Large intestine (tissue), 3 donors: ENCODE measurements at regions not wholly inside any gene's neighbourhood (a gene's known extent, or its start where the extent isn't known, plus 50 kb on each side); places are given as distances from the start of the nearest gene placed in this dataset.

ENCODE experiments used
- DNase-seq, 2 donors: peaks; one replicate each; pipeline versions ENCODE4 v3.0.0 to v3.0.0-alpha.2; 2013
- H3K27ac ChIP-seq: one replicate; pipeline ENCODE4 v1.5.1; 2013; ENCODE audit warnings: low read length
- H3K27me3 ChIP-seq: 2 replicates; pipeline ENCODE4 v1.6.1; 2013; ENCODE audit warnings: low read length; ENCODE audit not compliant: control insufficient read depth, insufficient read depth
- H3K36me3 ChIP-seq: 2 replicates; pipeline ENCODE4 v1.6.1; 2013; ENCODE audit warnings: low read length; ENCODE audit not compliant: control insufficient read depth, insufficient read depth
- H3K4me1 ChIP-seq: one replicate; pipeline ENCODE4 v1.6.1; 2013; ENCODE audit warnings: low read length; ENCODE audit not compliant: control insufficient read depth, insufficient read depth
- H3K4me3 ChIP-seq: one replicate; pipeline ENCODE4 v1.5.1; 2013; ENCODE audit warnings: low read length
- H3K9me3 ChIP-seq: one replicate; pipeline ENCODE4 v1.6.1; 2013; ENCODE audit warnings: mild to moderate bottlenecking, low read depth, low read length, moderate library complexity; ENCODE audit not compliant: control insufficient read depth
- WGBS: methylation state at CpG from one replicate; pipeline ENCODE4 v1.1.5; 2013; ENCODE audit warnings: low lambda C conversion rate; ENCODE audit not compliant: insufficient coverage; 5-methylcytosine and 5-hydroxymethylcytosine counted together

- Histone ChIP-seq H3K27me3 (no peaks in the 10 kb centered on the region), H3K9me3 (no peaks in the 10 kb centered on the region), H3K36me3 (no peaks in the 10 kb centered on the region), H3K27ac (no peak overlapping the region), H3K4me3 (no peak overlapping the region), H3K4me1 (no peaks in the 10 kb centered on the region)
- DNase-seq: no peak
- WGBS: 92% methylated on average over 3 of the region's 3 CpGs
Observed at GRCh38 chr3:80158332-80158731, 390.5 kb upstream of the ROBO1 start.

GRCh38 chr3:80157546-80157945 is 389.7 kb upstream of the ROBO1 start:
- H3K27me3 ChIP-seq: no peaks in the 10 kb centered on the region
- no peak overlapping the region for H3K4me3 ChIP-seq
- DNase-seq: no peak
- H3K4me1 ChIP-seq: no peaks in the 10 kb centered on the region
- H3K36me3 ChIP-seq: no peaks in the 10 kb centered on the region
- no peaks in the 10 kb centered on the region for H3K9me3 ChIP-seq
- no peak overlapping the region for H3K27ac ChIP-seq
- 100% methylated on average over 1 of the region's 2 CpGs for WGBS

GRCh38 chr3:80152692-80153091 is 384.9 kb upstream of the ROBO1 start:
- no CpG with 5 or more reads among the region's 3 CpGs for WGBS
- H3K27me3 ChIP-seq: no peaks in the 10 kb centered on the region
- no peak for DNase-seq
- no peak overlapping the region for H3K4me3 ChIP-seq
- no peak overlapping the region for H3K27ac ChIP-seq
- no peaks in the 10 kb centered on the region for H3K9me3 ChIP-seq
- no peaks in the 10 kb centered on the region for H3K36me3 ChIP-seq
- H3K4me1 ChIP-seq: no peaks in the 10 kb centered on the region

GRCh38 chr3:80142714-80143113 is 374.9 kb upstream of the ROBO1 start:
- no peak overlapping the region for H3K27ac ChIP-seq
- H3K4me3 ChIP-seq: no peak overlapping the region
- H3K27me3 ChIP-seq: no peaks in the 10 kb centered on the region
- H3K4me1 ChIP-seq: no peaks in the 10 kb centered on the region
- no peaks in the 10 kb centered on the region for H3K9me3 ChIP-seq
- no peak for DNase-seq
- WGBS: 100% methylated on average over 2 of the region's 4 CpGs
- no peaks in the 10 kb centered on the region for H3K36me3 ChIP-seq

- DNase-seq: no peak
- H3K4me1 ChIP-seq: no peaks in the 10 kb centered on the region
- H3K4me3 ChIP-seq: no peak overlapping the region
- H3K27me3 ChIP-seq: no peaks in the 10 kb centered on the region
- WGBS: 83% methylated on average over 1 of the region's 2 CpGs
- no peaks in the 10 kb centered on the region for H3K9me3 ChIP-seq
- no peak overlapping the region for H3K27ac ChIP-seq
- no peaks in the 10 kb centered on the region for H3K36me3 ChIP-seq
Observed at GRCh38 chr3:80141557-80141956, 373.8 kb upstream of the ROBO1 start.

GRCh38 chr3:80116281-80116680 is 348.5 kb upstream of the ROBO1 start:
- Histone ChIP-seq H3K27me3 (no peaks in the 10 kb centered on the region), H3K9me3 (no peaks in the 10 kb centered on the region), H3K27ac (no peak overlapping the region), H3K4me3 (no peak overlapping the region), H3K4me1 (no peaks in the 10 kb centered on the region), H3K36me3 (no peaks in the 10 kb centered on the region)
- DNase-seq: no peak
- WGBS: no CpG with 5 or more reads among the region's 3 CpGs

GRCh38 chr3:80114694-80115093 is 346.9 kb upstream of the ROBO1 start:
- Histone ChIP-seq H3K4me3 (no peak overlapping the region), H3K9me3 (no peaks in the 10 kb centered on the region), H3K27me3 (no peaks in the 10 kb centered on the region), H3K36me3 (no peaks in the 10 kb centered on the region), H3K4me1 (no peaks in the 10 kb centered on the region), H3K27ac (no peak overlapping the region)
- WGBS: 100% methylated on average over 1 of the region's 1 CpG
- no peak for DNase-seq

- Histone ChIP-seq H3K27me3 (no peaks in the 10 kb centered on the region), H3K9me3 (no peaks in the 10 kb centered on the region), H3K4me1 (no peaks in the 10 kb centered on the region), H3K27ac (no peak overlapping the region), H3K4me3 (no peak overlapping the region), H3K36me3 (no peaks in the 10 kb centered on the region)
- WGBS: 80% methylated on average over 1 of the region's 1 CpG
- no peak for DNase-seq
Observed at GRCh38 chr3:80113331-80113730, 345.5 kb upstream of the ROBO1 start.

DNA sequence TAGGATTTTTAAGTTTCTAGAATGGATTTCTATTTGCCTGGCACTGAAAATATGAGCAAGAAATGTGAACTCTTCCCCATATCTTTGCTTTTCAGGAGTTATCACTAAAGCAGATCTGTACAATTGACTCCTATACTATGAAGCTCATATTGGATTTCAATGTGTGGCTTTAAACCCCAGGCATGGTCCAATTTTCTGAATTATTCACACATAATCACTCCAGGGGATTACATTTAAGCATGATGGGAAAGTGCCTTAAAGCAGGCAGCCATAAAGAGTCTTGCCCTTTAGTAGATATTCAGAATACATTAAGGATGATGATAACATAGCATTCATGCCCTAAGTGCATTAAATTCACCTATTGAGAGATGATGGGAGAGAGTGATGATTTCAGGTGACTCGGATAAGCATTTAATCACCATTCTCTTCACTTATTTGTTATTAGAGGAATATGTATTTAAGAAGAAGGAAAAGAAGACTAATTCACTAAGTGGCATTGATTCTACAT is 331.8 kb upstream of the ROBO1 start:
- no CpG with 5 or more reads among the region's 1 CpG for WGBS
- DNase-seq: no peak
- Histone ChIP-seq H3K4me1 (no peaks in the 10 kb centered on the region), H3K36me3 (no peaks in the 10 kb centered on the region), H3K4me3 (no peak overlapping the region), H3K27me3 (no peaks in the 10 kb centered on the region), H3K9me3 (no peaks in the 10 kb centered on the region), H3K27ac (no peak overlapping the region)

- H3K27me3 ChIP-seq: no peaks in the 10 kb centered on the region
- WGBS: no CpG with 5 or more reads among the region's 2 CpGs
- no peaks in the 10 kb centered on the region for H3K9me3 ChIP-seq
- no peak overlapping the region for H3K27ac ChIP-seq
- H3K4me1 ChIP-seq: no peaks in the 10 kb centered on the region
- no peak for DNase-seq
- no peak overlapping the region for H3K4me3 ChIP-seq
- H3K36me3 ChIP-seq: no peaks in the 10 kb centered on the region
Observed at GRCh38 chr3:80097674-80098073, 329.9 kb upstream of the ROBO1 start.

DNA sequence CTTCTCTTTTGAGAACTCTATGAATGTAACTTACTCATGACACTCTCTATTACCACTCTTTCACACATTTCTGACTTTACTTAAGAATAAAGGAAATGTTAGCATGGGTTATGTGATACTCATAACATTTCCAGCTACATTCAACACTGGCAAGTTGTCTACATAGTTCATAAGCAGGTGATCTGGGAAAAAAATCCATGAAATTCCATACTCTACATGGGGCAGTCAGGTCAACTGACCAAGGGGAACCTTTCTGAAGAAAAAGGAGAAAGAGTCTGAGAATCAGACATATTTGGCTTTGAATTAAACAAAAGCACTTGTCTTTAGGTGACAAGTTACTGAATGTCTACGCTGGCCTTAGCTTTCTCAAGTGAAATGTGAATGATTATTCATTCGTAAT is 329.1 kb upstream of the ROBO1 start:
- DNase-seq: no peak
- H3K4me3 ChIP-seq: no peak overlapping the region
- H3K36me3 ChIP-seq: no peaks in the 10 kb centered on the region
- no peaks in the 10 kb centered on the region for H3K27me3 ChIP-seq
- WGBS: 100% methylated on average over 1 of the region's 2 CpGs
- H3K27ac ChIP-seq: no peak overlapping the region
- no peaks in the 10 kb centered on the region for H3K9me3 ChIP-seq
- H3K4me1 ChIP-seq: no peaks in the 10 kb centered on the region
